Fibroblast of lung (primary cell): ENCODE measurements at regions not wholly inside any gene's neighbourhood (a gene's known extent, or its start where the extent isn't known, plus 50 kb on each side); places are given as distances from the start of the nearest gene placed in this dataset.

Experiments
- DNase-seq, 2 donors: peaks; one replicate each; pipeline versions ENCODE4 v3.0.0 to v3.0.0-alpha.2; 2010; ENCODE audit warnings: low read depth in 2 of 2
- H2AFZ ChIP-seq: 2 replicates; pipeline ENCODE4 v1.5.1; 2012; ENCODE audit warnings: low read length, control low read depth, inconsistent platforms
- H3K27ac ChIP-seq: 2 replicates; pipeline ENCODE4 v1.5.1; 2011; ENCODE audit warnings: low read length, control low read depth; ENCODE audit not compliant: insufficient read depth
- H3K27me3 ChIP-seq: 2 replicates; pipeline ENCODE4 v1.5.1; 2011; ENCODE audit warnings: mild to moderate bottlenecking, low read length; ENCODE audit not compliant: control insufficient read depth, insufficient read depth
- H3K36me3 ChIP-seq: 2 replicates; pipeline ENCODE4 v1.5.1; 2011; ENCODE audit warnings: low read length; ENCODE audit not compliant: control insufficient read depth, insufficient read depth
- H3K4me1 ChIP-seq: 2 replicates; pipeline ENCODE4 v1.5.1; 2011; ENCODE audit warnings: low read length; ENCODE audit not compliant: control insufficient read depth, insufficient read depth; ENCODE audit errors: extremely low read depth
- H3K4me2 ChIP-seq: 2 replicates; pipeline ENCODE4 v1.5.1; 2011; ENCODE audit warnings: low read length, control low read depth; ENCODE audit not compliant: insufficient read depth; ENCODE audit errors: extremely low read depth
- H3K4me3 ChIP-seq, 4 experiments: fragments of 200-600 bp in 1 of 4; sonication (generic) in 1 of 4; replicated peaks in 1 of 4; 2 replicates each; pipeline ENCODE4 v1.5.1; 2011 to 2016; ENCODE audit warnings: low read length in 4 of 4, low read depth in 3 of 4, mild to moderate bottlenecking in 3 of 4, control low read depth in 2 of 4, inconsistent platforms in 1 of 4, mixed read lengths in 1 of 4; ENCODE audit not compliant: insufficient read depth in 1 of 4; ENCODE audit errors: control extremely low read depth in 1 of 4
- H3K79me2 ChIP-seq: 2 replicates; pipeline ENCODE4 v1.5.1; 2012; ENCODE audit warnings: mild to moderate bottlenecking, low read length, inconsistent platforms; ENCODE audit not compliant: control insufficient read depth, insufficient read depth
- H3K9ac ChIP-seq: 2 replicates; pipeline ENCODE4 v1.5.1; 2011; ENCODE audit warnings: mild to moderate bottlenecking, low read length, control low read depth; ENCODE audit not compliant: insufficient read depth
- H3K9me3 ChIP-seq: 2 replicates; pipeline ENCODE4 v1.5.1; 2012; ENCODE audit warnings: low read depth, low read length; ENCODE audit not compliant: control insufficient read depth, insufficient read depth
- H4K20me1 ChIP-seq: 2 replicates; pipeline ENCODE4 v1.5.1; 2011; ENCODE audit warnings: low read length; ENCODE audit not compliant: control insufficient read depth, insufficient read depth; ENCODE audit errors: extremely low read depth
- CTCF ChIP-seq, 2 donors: IDR thresholded peaks in 1 of 2; conservative IDR thresholded peaks in 1 of 2; 1 replicate in 1 of 2; 2 replicates in 1 of 2; pipeline ENCODE4 v1.5.1; 2011 to 2012; ENCODE audit warnings: low read length in 2 of 2, control low read depth in 1 of 2, inconsistent platforms in 1 of 2, low read depth in 1 of 2, mild to moderate bottlenecking in 1 of 2
- EZH2 ChIP-seq: IDR thresholded peaks from 2 replicates; pipeline ENCODE4 v1.5.1; 2012; ENCODE audit warnings: low read length, control low read depth, mild to moderate bottlenecking; ENCODE audit errors: missing control alignments

GRCh38 chr12:82213761-82214160, 144.4 kb downstream of the CCDC59 start:
- no peaks in the 10 kb centered on the region for H3K79me2 ChIP-seq
- H3K4me3 ChIP-seq = no peak overlapping the region
- H2AFZ ChIP-seq = no peak overlapping the region
- no peaks in the 10 kb centered on the region for H4K20me1 ChIP-seq
- H3K9me3 ChIP-seq = no peaks in the 10 kb centered on the region
- no peaks in the 10 kb centered on the region for H3K4me1 ChIP-seq
- no peaks in the 10 kb centered on the region for H3K36me3 ChIP-seq
- H3K27ac ChIP-seq = no peak overlapping the region
- H3K27me3 ChIP-seq = no peaks in the 10 kb centered on the region
- no peak overlapping the region for H3K9ac ChIP-seq
- TF ChIP-seq CTCF (conservative IDR thresholded peaks at IDR 0.05 in 1 of 2, IDR thresholded peaks at IDR 0.05 in 1 of 2; ENCODE audit: low read depth in 1 of 2, low read length in 2 of 2) (no peak), EZH2 (no peak)
- no peak overlapping the region for H3K4me2 ChIP-seq
- no peak for DNase-seq

- DNase-seq = no peak
- Histone ChIP-seq H3K4me3 (no peak overlapping the region), H3K79me2 (no peaks in the 10 kb centered on the region), H3K9me3 (no peaks in the 10 kb centered on the region), H2AFZ (no peak overlapping the region), H3K27me3 (no peaks in the 10 kb centered on the region), H4K20me1 (no peaks in the 10 kb centered on the region), H3K9ac (no peak overlapping the region), H3K4me1 (no peaks in the 10 kb centered on the region), H3K4me2 (no peak overlapping the region), H3K36me3 (no peaks in the 10 kb centered on the region), H3K27ac (no peak overlapping the region)
- no peak for TF ChIP-seq CTCF (conservative IDR thresholded peaks at IDR 0.05 in 1 of 2, IDR thresholded peaks at IDR 0.05 in 1 of 2; ENCODE audit: low read depth in 1 of 2, low read length in 2 of 2)
- no peak for TF ChIP-seq EZH2
Observed at GRCh38 chr12:82210882-82211281, 147.3 kb downstream of the CCDC59 start.

- no peak overlapping the region for H3K4me3 ChIP-seq
- H3K36me3 ChIP-seq = no peaks in the 10 kb centered on the region
- H2AFZ ChIP-seq = no peak overlapping the region
- no peak for DNase-seq
- no peaks in the 10 kb centered on the region for H4K20me1 ChIP-seq
- H3K9me3 ChIP-seq = no peaks in the 10 kb centered on the region
- TF ChIP-seq EZH2 (no peak), CTCF (conservative IDR thresholded peaks at IDR 0.05 in 1 of 2, IDR thresholded peaks at IDR 0.05 in 1 of 2; ENCODE audit: low read depth in 1 of 2, low read length in 2 of 2) (no peak)
- H3K27me3 ChIP-seq = no peaks in the 10 kb centered on the region
- no peaks in the 10 kb centered on the region for H3K4me1 ChIP-seq
- H3K4me2 ChIP-seq = no peak overlapping the region
- no peaks in the 10 kb centered on the region for H3K79me2 ChIP-seq
- H3K27ac ChIP-seq = no peak overlapping the region
- H3K9ac ChIP-seq = no peak overlapping the region
Observed at GRCh38 chr12:82209533-82209932, 148.7 kb downstream of the CCDC59 start.
